GM18951 (cell line): ENCODE measurements at regions not wholly inside any gene's neighbourhood (a gene's known extent, or its start where the extent isn't known, plus 50 kb on each side); places are given as distances from the start of the nearest gene placed in this dataset.

Experiments used
- POLR2A ChIP-seq: IDR thresholded peaks from 4 replicates; pipeline ENCODE4 v1.6.1; 2011; ENCODE audit warnings: mild to moderate bottlenecking; ENCODE audit not compliant: insufficient read length, insufficient read depth; ENCODE audit errors: extremely low read depth
- in situ Hi-C: fragments of 300-500 bp; cut with MboI; formaldehyde crosslinking; loops from one replicate; pipeline ENCODE4 v1.12.0; 2022; ENCODE audit warnings: low sequenced_read_pairs, mixed read lengths, inconsistent platforms; ENCODE audit not compliant: unreplicated experiment

DNA sequence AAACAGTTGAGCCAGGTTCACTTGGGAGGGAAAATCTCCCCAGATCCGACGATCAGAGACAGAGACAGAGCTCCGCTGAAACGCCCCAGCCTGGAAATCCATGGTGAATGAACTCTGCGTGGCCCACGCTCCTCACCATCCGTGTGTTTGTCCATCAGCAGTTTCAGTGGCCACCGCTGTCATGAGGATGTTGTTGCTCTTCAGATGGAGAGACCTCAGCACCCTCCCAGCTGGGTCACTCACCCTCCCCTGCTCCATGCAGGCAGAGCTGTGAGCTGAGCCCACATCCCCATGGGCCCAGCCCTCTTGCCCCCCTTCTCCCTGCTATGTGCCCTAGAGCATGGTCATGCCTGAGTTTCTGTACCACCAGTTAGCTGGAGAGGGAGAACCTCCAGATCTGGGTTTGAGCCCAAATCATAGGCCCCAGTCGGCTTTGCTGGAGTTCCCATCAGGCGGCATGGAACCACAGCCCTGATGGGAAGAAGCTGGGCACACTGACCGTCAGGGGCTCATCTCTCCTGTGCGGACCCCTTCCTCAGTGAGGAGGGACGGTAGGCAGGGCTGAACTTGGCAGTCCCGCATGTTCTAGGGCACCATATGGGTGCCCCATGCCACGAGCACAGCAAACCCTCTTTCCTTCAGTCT lies 154.4 kb upstream of the COL5A1 start:
- TF ChIP-seq POLR2A, result no peak
- in situ Hi-C loops, result loop anchor here (25.0 kb wide), 1 partner anchor 500 kb away; no protein-coding TSS in a partner anchor

DNA sequence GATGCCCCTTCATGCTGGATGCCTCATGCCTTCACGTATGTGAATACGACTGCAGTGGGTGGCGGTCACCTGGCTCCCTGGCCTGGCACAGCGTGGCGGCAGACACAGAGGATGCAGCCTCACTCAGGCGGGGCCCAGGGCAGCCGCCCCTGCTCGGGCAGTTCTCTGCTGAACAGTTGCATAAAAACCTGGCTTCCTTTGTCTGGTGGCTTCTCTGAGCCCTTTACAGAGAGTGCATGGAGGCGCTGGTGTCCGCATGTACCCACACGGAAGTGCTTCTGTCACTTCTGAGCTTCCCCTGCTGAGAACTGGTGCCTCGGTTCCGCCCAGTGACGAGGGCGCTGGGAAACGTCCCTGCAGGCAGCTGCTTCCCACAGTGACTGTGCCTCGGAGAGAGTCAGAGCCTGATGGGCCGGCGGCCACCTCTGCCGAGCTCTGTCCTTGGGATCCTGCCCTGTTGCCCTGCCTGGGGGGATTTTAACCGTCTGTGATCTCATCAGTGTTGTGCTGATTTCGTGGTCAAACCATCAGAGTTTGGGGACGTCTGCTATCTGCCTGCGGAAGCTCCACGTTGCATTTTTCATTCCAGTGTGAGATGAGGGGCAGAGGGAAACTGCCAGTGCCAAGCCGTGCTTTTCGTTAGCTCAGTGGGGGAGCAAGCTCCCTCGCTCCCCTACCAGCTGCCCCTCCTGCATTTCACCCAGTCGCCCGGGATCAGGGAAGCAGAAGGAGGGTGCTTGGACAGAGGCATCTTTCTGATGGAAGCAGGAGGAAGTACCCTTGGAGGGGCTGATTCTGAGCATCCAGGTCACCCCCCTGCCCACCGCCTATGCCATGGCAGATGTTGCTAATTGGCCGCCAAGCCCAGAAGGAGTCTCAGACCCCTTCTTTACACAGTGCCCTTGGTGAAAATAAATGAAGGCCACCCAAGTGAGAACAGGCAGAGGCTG lies 153.0 kb upstream of the COL5A1 start:
- in situ Hi-C loops, result loop anchor here (25.0 kb wide), 1 partner anchor 499 kb away; no protein-coding TSS in a partner anchor
- TF ChIP-seq POLR2A, result no peak

DNA sequence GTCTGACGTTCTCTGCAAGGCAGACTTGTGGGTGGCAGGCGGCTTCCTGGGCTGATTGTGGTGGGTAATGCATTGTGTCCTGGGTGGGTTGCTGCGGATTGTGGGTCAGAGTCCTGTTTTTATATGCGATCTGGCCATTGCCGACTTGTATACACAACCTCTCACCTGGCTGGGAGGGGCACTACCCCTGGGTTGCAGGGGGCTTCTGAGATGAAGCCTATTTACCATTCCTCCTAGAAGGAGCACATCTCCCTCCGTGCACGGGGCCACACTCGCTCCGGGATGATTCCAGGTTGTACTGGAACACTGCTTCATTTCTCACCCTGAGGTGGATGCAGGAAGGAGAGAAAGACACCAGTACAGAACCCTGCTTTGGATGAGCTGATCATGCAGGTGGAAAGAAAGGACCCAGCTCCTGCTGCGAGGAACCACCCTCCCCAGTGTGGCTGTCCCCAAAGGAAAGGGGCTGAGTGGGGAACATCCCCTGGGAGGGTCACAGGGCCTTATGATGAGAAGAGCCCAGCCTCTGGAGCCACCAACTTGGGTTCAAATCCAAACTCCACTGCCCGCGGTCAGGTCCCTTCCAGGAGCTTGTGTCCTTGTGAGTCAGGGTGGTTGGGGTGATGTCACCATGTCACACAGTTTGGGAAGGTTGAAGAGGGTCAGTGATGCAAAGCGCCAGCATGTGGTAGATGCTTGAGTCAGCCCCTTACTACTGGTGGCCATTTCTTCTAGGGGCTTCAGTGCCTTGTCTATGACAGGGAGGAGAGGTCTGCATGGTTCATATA lies 151.8 kb upstream of the COL5A1 start:
- in situ Hi-C loops, result loop anchor here (25.0 kb wide), 1 partner anchor 497 kb away; no protein-coding TSS in a partner anchor
- no peak for TF ChIP-seq POLR2A

DNA sequence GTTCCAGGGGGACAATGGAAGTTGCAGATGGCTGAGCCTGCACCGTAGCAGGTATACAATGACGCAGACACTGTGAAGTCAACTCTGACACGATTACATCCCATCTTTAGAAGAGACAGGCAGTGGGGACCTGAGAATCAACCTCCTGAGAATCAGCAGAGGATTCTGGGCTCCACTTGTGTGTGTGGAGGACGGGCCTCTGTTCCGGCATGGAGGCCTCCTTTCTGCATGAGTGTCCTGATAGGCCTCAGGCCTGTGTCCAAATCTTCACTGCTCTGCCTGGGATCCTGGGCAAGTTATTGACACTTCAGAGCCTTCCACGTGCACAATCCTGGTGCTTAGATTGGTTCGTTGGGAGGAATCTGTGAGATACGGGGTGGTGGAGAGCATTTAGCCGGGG lies 151.2 kb upstream of the COL5A1 start:
- in situ Hi-C loops, result loop anchor here (25.0 kb wide), 1 partner anchor 497 kb away; no protein-coding TSS in a partner anchor
- TF ChIP-seq POLR2A, result no peak

DNA sequence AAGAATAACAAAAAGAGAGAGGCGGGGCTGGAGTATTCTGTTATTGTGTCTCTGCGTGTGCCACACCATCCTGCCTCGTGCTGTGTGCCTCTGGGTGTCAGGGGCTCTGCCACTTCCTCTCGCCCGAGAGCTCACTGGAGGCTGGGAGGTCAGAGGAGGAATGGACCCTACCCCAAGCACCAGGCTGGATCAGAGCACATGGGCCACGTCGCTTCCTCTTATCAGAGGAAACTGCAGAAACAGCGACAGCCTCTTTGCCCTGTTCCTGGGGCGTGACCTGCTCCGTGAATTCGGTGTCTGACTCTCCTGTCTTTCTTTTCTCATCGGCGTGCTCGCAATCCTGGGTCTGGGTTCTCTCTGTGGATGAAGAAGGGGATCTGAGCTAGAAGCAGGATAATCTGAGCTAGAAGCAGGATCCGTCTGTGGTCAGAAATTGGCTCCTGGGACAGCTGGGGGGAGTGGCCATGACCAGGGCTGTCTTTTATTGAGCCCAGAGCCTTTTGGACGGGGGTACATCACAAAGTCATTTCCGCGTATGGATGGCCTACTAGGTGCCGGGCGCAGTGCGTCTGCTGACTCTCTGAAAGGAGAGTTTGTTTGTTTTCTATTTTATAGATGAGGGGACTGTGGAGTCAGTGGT lies 150.3 kb upstream of the COL5A1 start:
- no peak for TF ChIP-seq POLR2A

DNA sequence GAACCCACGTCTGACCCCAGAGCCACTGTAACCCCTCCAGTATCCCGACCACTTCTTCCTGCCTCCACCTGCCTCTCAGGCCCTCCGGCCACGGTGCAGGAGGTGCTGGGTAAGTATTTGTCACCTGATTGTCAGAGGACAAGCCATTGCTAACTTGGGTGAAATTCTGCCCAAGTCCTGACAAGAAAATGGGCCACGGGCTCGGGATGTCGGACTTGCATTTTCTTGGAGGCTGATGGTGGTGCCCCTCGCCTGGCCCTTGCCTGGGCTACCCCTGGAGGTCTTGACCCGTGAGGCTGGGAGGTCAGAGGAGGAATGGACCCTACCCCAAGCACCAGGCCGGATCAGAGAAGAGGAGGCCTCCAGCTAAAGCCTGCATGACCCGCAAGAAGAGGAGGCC lies 149.7 kb upstream of the COL5A1 start:
- in situ Hi-C loops, result loop anchor here (25.0 kb wide), 1 partner anchor 495 kb away; no protein-coding TSS in a partner anchor

More for the DNA sequence above, 150.3 kb upstream of the COL5A1 start:
- in situ Hi-C loops, result loop anchor here (25.0 kb wide), 1 partner anchor 496 kb away; no protein-coding TSS in a partner anchor

DNA sequence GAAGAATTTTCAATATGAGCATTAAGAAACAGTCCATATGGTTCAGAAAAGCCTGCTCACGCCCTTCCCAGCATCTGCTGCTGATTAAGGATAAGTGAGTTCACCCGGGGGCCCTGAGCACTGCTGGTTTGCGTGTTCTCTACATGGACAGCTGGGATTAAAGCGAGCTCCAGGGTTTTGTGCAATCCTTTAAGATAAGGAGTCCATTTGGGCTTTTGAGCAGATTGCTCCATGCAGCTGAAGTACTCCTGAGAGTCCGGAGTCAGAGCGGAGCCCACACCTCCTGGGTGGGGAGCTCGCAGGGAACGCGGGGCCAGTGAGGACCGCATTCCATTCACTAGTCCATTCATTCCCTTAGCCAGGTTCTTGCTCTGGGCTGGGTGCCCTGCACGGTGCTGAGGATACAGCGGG lies 149.3 kb upstream of the COL5A1 start:
- TF ChIP-seq POLR2A, result no peak

More for the DNA sequence above, 149.7 kb upstream of the COL5A1 start:
- no peak for TF ChIP-seq POLR2A

DNA sequence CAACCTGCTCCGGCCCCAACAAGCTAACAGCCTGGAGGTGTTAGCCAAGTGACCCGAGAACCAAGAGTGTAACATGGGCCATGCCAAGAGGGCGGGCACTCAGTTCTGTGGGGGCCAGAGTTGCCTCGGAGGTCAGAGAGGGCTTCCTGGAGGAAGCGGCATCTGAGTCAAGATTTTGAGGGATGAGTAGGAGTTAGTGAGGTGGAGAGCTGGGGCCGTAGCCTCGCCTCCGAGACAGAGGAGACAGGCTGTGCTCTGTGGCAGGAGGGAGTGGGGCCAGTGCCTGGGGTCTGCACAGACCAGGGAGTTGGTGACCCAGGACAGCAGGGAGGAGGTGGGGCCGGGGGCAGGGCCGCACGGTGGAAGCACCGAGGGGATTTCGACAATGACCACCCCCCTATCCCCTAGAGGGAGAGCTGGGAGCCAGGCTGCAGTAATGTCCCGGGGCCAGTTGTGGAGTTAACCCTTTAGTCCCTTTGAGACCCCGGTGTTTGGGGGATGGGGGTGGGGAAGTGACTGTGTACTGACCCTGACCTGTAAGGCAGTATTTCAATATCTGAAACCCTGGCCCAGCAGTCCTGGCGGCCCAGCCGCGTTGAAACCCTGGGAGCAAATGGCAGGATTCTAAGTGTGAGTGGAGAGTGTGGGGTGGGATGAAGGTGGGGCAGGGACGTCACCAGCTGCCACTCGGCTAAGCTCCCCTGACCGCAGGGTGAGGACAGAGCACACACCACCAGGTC lies 148.7 kb upstream of the COL5A1 start:
- TF ChIP-seq POLR2A, result no peak
- in situ Hi-C loops, result loop anchor here (25.0 kb wide), 1 partner anchor 494 kb away; no protein-coding TSS in a partner anchor

More for the DNA sequence above, 149.3 kb upstream of the COL5A1 start:
- in situ Hi-C loops, result loop anchor here (25.0 kb wide), 1 partner anchor 495 kb away; no protein-coding TSS in a partner anchor

DNA sequence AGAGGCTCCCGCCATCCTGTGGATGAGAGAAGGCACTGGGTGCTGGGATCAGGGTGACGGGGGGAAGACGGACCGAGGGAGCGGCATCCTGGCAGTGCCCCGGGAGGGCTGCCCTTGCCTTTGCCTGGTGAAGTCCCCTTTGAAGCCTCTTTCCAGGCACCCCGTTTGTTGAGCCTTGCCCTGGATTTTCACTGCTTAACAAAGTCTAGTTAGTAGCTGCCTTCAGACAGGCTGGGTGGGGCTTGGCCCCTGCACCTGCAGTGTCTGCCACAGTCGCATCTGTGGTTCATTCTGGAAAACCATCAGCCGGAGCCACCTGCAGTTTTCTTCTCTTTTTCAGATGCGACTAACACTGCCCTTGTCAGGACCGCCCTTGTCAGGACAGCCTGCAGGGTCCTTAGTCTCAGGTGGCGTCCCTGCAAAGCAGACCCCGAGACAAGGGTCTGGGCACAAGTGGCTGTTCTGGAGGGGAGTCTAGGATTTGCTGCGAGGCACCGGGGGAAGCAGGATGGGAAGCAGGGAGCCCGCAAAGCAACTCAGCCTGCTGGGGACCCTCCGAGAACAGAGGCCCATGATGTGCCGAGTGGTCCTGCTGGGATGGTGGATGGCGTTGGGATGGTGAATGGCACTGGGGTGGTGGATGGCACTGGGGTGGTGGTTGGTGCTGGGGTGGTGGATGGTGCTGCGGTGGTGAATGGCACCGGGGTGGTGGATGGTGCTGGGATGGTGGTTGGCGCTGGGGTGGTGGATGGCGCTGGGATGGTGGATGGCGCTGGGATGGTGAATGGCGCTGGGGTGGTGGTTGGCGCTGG lies 147.9 kb upstream of the COL5A1 start:
- TF ChIP-seq POLR2A, result no peak
- in situ Hi-C loops, result loop anchor here (25.0 kb wide), 1 partner anchor 494 kb away; no protein-coding TSS in a partner anchor

DNA sequence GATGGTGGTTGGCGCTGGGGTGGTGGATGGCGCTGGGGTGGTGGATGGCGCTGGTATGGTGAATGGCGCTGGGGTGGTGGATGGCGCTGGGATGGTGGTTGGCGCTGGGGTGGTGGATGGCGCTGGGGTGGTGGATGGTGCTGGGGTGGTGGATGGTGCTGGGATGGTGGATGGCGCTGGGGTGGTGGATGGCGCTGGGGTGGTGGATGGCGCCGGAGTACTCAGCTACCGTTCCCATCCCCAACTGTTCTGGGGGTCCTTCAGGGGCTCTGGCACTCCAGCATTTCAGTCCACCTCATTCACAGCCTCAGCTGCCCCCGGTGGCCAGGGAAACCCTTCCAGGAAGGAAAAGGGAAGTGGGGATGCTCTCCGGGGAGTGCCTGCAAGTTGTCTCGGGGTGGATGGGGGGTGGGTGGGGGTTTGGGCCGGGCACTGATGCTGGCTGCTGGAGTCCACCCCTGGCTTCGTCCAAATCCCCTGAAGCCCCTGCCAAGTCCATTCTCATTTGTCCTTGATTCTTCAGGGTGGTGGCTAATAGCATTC lies 147.3 kb upstream of the COL5A1 start:
- TF ChIP-seq POLR2A, result no peak
- in situ Hi-C loops, result loop anchor here (25.0 kb wide), 1 partner anchor 493 kb away; no protein-coding TSS in a partner anchor
